NT2/D1 (cell line): ENCODE measurements at regions not wholly inside any gene's neighbourhood (a gene's known extent, or its start where the extent isn't known, plus 50 kb on each side); places are given as distances from the start of the nearest gene placed in this dataset.

Experiments used
- SUZ12 ChIP-seq: IDR thresholded peaks from 2 replicates; pipeline ENCODE4 v1.6.1; 2011; ENCODE audit not compliant: insufficient read length, insufficient read depth; ENCODE audit errors: extremely low read depth
- YY1 ChIP-seq: IDR thresholded peaks from 2 replicates; pipeline ENCODE4 v1.6.1; 2011; ENCODE audit not compliant: insufficient read length, insufficient read depth
- ZNF274 ChIP-seq: IDR thresholded peaks from 2 replicates; pipeline ENCODE4 v1.6.1; 2011; ENCODE audit warnings: mild to moderate bottlenecking, low read depth, low read length

DNA sequence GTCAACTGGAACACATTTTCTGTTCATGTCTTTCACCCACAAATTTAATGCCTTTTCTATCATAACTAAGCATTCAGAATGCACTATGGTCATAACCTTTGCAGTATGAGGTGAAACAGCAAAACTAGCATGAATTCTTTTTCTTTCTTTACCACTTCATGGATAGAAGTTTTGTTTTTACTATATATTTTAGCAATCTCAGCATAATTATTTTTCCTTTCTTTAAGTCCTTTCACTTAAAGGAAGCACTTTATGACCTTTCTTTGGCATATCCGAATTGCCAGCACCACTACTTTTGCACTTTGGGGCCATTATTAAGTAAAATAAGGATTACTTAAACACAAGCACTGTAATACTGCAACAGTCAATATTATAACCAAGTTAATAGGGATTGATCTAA lies 115.1 kb upstream of the DKK2 start:
- TF ChIP-seq ZNF274 = no peak
- no peak for TF ChIP-seq SUZ12
- no peak for TF ChIP-seq YY1
